ENCODE measurements at regions not wholly inside any gene's neighbourhood (a gene's known extent, or its start where the extent isn't known, plus 50 kb on each side); places are given as distances from the start of the nearest gene placed in this dataset.

GRCh38 chr12:25376407-25376806, 125.7 kb upstream of the KRAS start:
- FAIRE-seq (no peak), DNase-seq (no peak)
- Histone ChIP-seq H3K9me3 (ENCODE audit: control insufficient read depth in 2 of 3, insufficient read depth in 1 of 3, low read length in 3 of 3) (no peaks in the 10 kb centered on the region), H3K27me3 (ENCODE audit: control insufficient read depth, insufficient read depth, low read length) (no peaks in the 10 kb centered on the region), H3K9ac (ENCODE audit: low read length in 3 of 3) (no peak overlapping the region), H3K4me1 (ENCODE audit: control insufficient read depth in 2 of 3, insufficient read depth in 2 of 3, low read depth in 1 of 3, low read length in 3 of 3) (no peaks in the 10 kb centered on the region), H3K27ac (ENCODE audit: low read depth in 2 of 2, low read length in 2 of 2) (no peak overlapping the region), H3K36me3 (ENCODE audit: control insufficient read depth in 2 of 3, insufficient read depth in 3 of 3, low read length in 3 of 3) (no peaks in the 10 kb centered on the region), H3K4me3 (ENCODE audit: low read length in 3 of 3) (no peak overlapping the region)
- TF ChIP-seq, protein P1, sequence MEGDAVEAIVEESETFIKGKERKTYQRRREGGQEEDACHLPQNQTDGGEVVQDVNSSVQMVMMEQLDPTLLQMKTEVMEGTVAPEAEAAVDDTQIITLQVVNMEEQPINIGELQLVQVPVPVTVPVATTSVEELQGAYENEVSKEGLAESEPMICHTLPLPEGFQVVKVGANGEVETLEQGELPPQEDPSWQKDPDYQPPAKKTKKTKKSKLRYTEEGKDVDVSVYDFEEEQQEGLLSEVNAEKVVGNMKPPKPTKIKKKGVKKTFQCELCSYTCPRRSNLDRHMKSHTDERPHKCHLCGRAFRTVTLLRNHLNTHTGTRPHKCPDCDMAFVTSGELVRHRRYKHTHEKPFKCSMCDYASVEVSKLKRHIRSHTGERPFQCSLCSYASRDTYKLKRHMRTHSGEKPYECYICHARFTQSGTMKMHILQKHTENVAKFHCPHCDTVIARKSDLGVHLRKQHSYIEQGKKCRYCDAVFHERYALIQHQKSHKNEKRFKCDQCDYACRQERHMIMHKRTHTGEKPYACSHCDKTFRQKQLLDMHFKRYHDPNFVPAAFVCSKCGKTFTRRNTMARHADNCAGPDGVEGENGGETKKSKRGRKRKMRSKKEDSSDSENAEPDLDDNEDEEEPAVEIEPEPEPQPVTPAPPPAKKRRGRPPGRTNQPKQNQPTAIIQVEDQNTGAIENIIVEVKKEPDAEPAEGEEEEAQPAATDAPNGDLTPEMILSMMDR (IDR thresholded peaks at IDR 0.05; ENCODE audit: borderline replicate concordance, extremely low read depth, insufficient read depth): no peak
- intact Hi-C loops (cut with DNase I): no loop called here

DNA sequence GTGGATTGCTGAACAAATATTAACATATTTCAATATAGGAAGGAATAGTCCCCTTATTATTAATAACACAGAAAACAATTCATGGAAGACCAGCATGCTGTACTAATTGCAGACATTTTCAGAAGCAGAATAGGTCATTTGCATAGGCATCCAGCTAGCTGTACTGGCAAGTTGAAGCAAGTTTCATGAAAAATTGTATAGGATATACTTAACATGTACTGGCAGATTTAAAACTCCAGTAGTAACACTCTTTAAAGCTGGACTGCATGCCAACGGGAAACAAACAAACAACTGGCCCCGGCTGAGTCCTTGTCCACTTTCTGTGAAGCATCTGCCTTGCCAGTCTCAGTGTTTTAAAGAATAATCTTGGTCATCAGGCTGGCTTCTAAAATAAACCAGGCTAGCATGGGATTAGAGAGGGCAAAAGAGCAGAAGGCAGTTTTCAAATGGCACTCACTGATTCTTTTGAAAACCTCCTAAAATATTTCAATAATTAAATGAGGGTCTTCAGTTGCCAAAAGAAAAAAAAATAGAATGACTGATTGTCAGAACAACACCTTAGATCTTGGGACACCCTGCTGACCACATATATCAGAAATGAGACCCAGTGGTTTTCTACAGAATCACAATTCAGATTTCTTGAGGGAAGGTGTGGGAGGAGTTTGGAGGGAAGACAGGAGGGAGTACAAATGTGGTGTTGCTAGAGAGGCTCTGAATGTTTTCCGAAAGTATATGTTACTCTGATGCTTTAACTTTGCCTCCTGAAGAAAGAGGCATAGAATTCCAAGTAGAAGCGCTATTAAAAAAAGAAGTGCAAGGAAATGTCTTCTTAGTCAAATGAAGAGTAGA, 122.5 kb upstream of the KRAS start:
- Histone ChIP-seq H3K27ac (ENCODE audit: low read depth in 2 of 2, low read length in 2 of 2) (no peak overlapping the region), H3K4me1 (ENCODE audit: control insufficient read depth in 2 of 3, insufficient read depth in 2 of 3, low read depth in 1 of 3, low read length in 3 of 3) (no peaks in the 10 kb centered on the region), H3K9ac (ENCODE audit: low read length in 3 of 3) (no peak overlapping the region), H3K36me3 (ENCODE audit: control insufficient read depth in 2 of 3, insufficient read depth in 3 of 3, low read length in 3 of 3) (no peaks in the 10 kb centered on the region), H3K4me3 (ENCODE audit: low read length in 3 of 3) (no peak overlapping the region), H3K9me3 (ENCODE audit: control insufficient read depth in 2 of 3, insufficient read depth in 1 of 3, low read length in 3 of 3) (no peaks in the 10 kb centered on the region), H3K27me3 (ENCODE audit: control insufficient read depth, insufficient read depth, low read length) (no peaks in the 10 kb centered on the region)
- no peak for FAIRE-seq
- TF ChIP-seq, protein P1 (IDR thresholded peaks at IDR 0.05; ENCODE audit: borderline replicate concordance, extremely low read depth, insufficient read depth): no peak
- no peak for DNase-seq
- intact Hi-C loops (cut with DNase I): no loop called here

- Histone ChIP-seq H3K9me3 (ENCODE audit: control insufficient read depth in 2 of 3, insufficient read depth in 1 of 3, low read length in 3 of 3) (no peaks in the 10 kb centered on the region), H3K9ac (ENCODE audit: low read length in 3 of 3) (no peak overlapping the region), H3K36me3 (ENCODE audit: control insufficient read depth in 2 of 3, insufficient read depth in 3 of 3, low read length in 3 of 3) (no peaks in the 10 kb centered on the region), H3K4me1 (ENCODE audit: control insufficient read depth in 2 of 3, insufficient read depth in 2 of 3, low read depth in 1 of 3, low read length in 3 of 3) (no peaks in the 10 kb centered on the region), H3K4me3 (ENCODE audit: low read length in 3 of 3) (no peak overlapping the region), H3K27me3 (ENCODE audit: control insufficient read depth, insufficient read depth, low read length) (no peaks in the 10 kb centered on the region), H3K27ac (ENCODE audit: low read depth in 2 of 2, low read length in 2 of 2) (no peak overlapping the region)
- TF ChIP-seq, protein P1 (IDR thresholded peaks at IDR 0.05; ENCODE audit: borderline replicate concordance, extremely low read depth, insufficient read depth): no peak
- intact Hi-C loops (cut with DNase I): no loop called here
- FAIRE-seq (no peak), DNase-seq (no peak)
These were observed 121.3 kb upstream of the KRAS start for GRCh38 chr12:25372002-25372401.
